RWPE2 (cell line): ENCODE measurements at regions not wholly inside any gene's neighbourhood (a gene's known extent, or its start where the extent isn't known, plus 50 kb on each side); places are given as distances from the start of the nearest gene placed in this dataset.

Experiments used
- ATAC-seq: fragments of 200-7000 bp; cut with Tn5 transposase; 3 replicates; pipeline ENCODE4 v1.9.1; 2021; ENCODE audit warnings: low read depth
- DNase-seq: peaks from one replicate; pipeline ENCODE4 v3.0.0-alpha.2; 2020; ENCODE audit warnings: low spot score
- H3K27ac ChIP-seq: fragments of 450-650 bp; 2 replicates; pipeline ENCODE4 v1.5.1; 2017; ENCODE audit warnings: mild to moderate bottlenecking; ENCODE audit not compliant: poor library complexity, severe bottlenecking
- H3K27me3 ChIP-seq: fragments of 250-450 bp; sonication (Bioruptor Pico); 2 replicates; pipeline ENCODE4 v1.5.1; 2021; ENCODE audit warnings: mild to moderate bottlenecking, moderate library complexity; ENCODE audit not compliant: insufficient read depth, poor library complexity, severe bottlenecking
- H3K36me3 ChIP-seq: fragments of 250-450 bp; sonication (Bioruptor Pico); 2 replicates; pipeline ENCODE4 v1.5.1; 2020; ENCODE audit warnings: low read depth, mild to moderate bottlenecking, moderate library complexity
- H3K4me1 ChIP-seq: fragments of 250-450 bp; sonication (Bioruptor Pico); 2 replicates; pipeline ENCODE4 v1.5.1; 2021; ENCODE audit warnings: mild to moderate bottlenecking, moderate library complexity; ENCODE audit not compliant: insufficient read depth, poor library complexity, severe bottlenecking
- H3K4me3 ChIP-seq: fragments of 250-450 bp; sonication (Bioruptor Pico); 2 replicates; pipeline ENCODE4 v1.5.1; 2021; ENCODE audit warnings: mild to moderate bottlenecking, moderate library complexity; ENCODE audit not compliant: severe bottlenecking
- H3K9me3 ChIP-seq: fragments of 250-450 bp; sonication (Bioruptor Pico); 2 replicates; pipeline ENCODE4 v1.5.1; 2021; ENCODE audit warnings: mild to moderate bottlenecking, moderate library complexity; ENCODE audit not compliant: severe bottlenecking
- CTCF ChIP-seq: fragments of 450-650 bp; IDR thresholded peaks from one replicate; pipeline ENCODE4 v1.5.1; 2017; ENCODE audit warnings: mild to moderate bottlenecking, moderate library complexity; ENCODE audit not compliant: poor library complexity, severe bottlenecking

- no peak overlapping the region for H3K27ac ChIP-seq
- no peaks in the 10 kb centered on the region for H3K4me1 ChIP-seq
- no peak for TF ChIP-seq CTCF
- H3K27me3 ChIP-seq = no peaks in the 10 kb centered on the region
- no peak for DNase-seq
- H3K9me3 ChIP-seq = no peaks in the 10 kb centered on the region
- ATAC-seq = no peak
- H3K4me3 ChIP-seq = no peak overlapping the region
- H3K36me3 ChIP-seq = no peaks in the 10 kb centered on the region
Observed at GRCh38 chr4:16384576-16384975, 158.3 kb upstream of the TAPT1 start.

GRCh38 chr4:16382571-16382970 lies 156.3 kb upstream of the TAPT1 start:
- H3K4me3 ChIP-seq = no peak overlapping the region
- H3K36me3 ChIP-seq = no peaks in the 10 kb centered on the region
- H3K27me3 ChIP-seq = no peaks in the 10 kb centered on the region
- H3K27ac ChIP-seq = no peak overlapping the region
- no peaks in the 10 kb centered on the region for H3K9me3 ChIP-seq
- no peak for TF ChIP-seq CTCF
- no peak for DNase-seq
- no peaks in the 10 kb centered on the region for H3K4me1 ChIP-seq
- ATAC-seq = no peak

- no peak overlapping the region for H3K4me3 ChIP-seq
- no peak for ATAC-seq
- peaks cover 4% of the 10 kb centered on the region for H3K27me3 ChIP-seq
- no peak overlapping the region for H3K27ac ChIP-seq
- no peaks in the 10 kb centered on the region for H3K4me1 ChIP-seq
- H3K9me3 ChIP-seq = no peaks in the 10 kb centered on the region
- no peak for TF ChIP-seq CTCF
- DNase-seq = no peak
- no peaks in the 10 kb centered on the region for H3K36me3 ChIP-seq
Observed at GRCh38 chr4:16377887-16378286, 151.6 kb upstream of the TAPT1 start.

GRCh38 chr4:16365036-16365569 lies 138.8 kb upstream of the TAPT1 start:
- ATAC-seq (no peak), DNase-seq (no peak)
- Histone ChIP-seq H3K36me3 (no peaks in the 10 kb centered on the region), H3K9me3 (no peaks in the 10 kb centered on the region), H3K27me3 (no peaks in the 10 kb centered on the region), H3K27ac (no peak overlapping the region), H3K4me1 (no peaks in the 10 kb centered on the region), H3K4me3 (no peak overlapping the region)
- TF ChIP-seq CTCF = no peak

- H3K27ac ChIP-seq = no peak overlapping the region
- no peaks in the 10 kb centered on the region for H3K27me3 ChIP-seq
- no peak for TF ChIP-seq CTCF
- no peaks in the 10 kb centered on the region for H3K36me3 ChIP-seq
- H3K9me3 ChIP-seq = no peaks in the 10 kb centered on the region
- DNase-seq (no peak), ATAC-seq (no peak)
- no peaks in the 10 kb centered on the region for H3K4me1 ChIP-seq
- H3K4me3 ChIP-seq = no peak overlapping the region
Observed at GRCh38 chr4:16360694-16361262, 134.5 kb upstream of the TAPT1 start.
